OCI-LY1 (cell line): ENCODE measurements at regions not wholly inside any gene's neighbourhood (a gene's known extent, or its start where the extent isn't known, plus 50 kb on each side); places are given as distances from the start of the nearest gene placed in this dataset.

ENCODE experiments used
- H2AFZ ChIP-seq: fragments of 200-600 bp; sonication (generic), shearing (Covaris generic); 2 replicates; pipeline ENCODE4 v1.6.0; 2014; ENCODE audit warnings: antibody characterized with exemption, mild to moderate bottlenecking, low read length
- H3F3A ChIP-seq: fragments of 200-600 bp; sonication (generic), shearing (Covaris generic); 2 replicates; pipeline ENCODE4 v1.6.0; 2014; ENCODE audit warnings: mild to moderate bottlenecking, antibody characterized with exemption, low read length, moderate library complexity; ENCODE audit not compliant: insufficient read depth
- H3K27ac ChIP-seq: fragments of 200-600 bp; sonication (generic); 2 replicates; pipeline ENCODE4 v1.5.1; 2014; ENCODE audit warnings: low read length, mixed run types, mild to moderate bottlenecking, low read depth; ENCODE audit not compliant: poor library complexity, severe bottlenecking
- H3K27me3 ChIP-seq: fragments of 200-600 bp; sonication (generic); 2 replicates; pipeline ENCODE4 v1.6.0; 2014; ENCODE audit warnings: antibody characterized with exemption, mild to moderate bottlenecking, low read length, moderate library complexity; ENCODE audit not compliant: insufficient read depth
- H3K36me3 ChIP-seq: fragments of 200-600 bp; sonication (generic); 2 replicates; pipeline ENCODE4 v1.6.1; 2014; ENCODE audit warnings: mild to moderate bottlenecking, antibody characterized with exemption, low read length, moderate library complexity, mixed read lengths; ENCODE audit not compliant: insufficient read depth
- H3K4me1 ChIP-seq: fragments of 200-600 bp; sonication (generic); 2 replicates; pipeline ENCODE4 v1.5.1; 2014; ENCODE audit warnings: mild to moderate bottlenecking, low read length, moderate library complexity; ENCODE audit not compliant: insufficient read depth, severe bottlenecking
- H3K4me2 ChIP-seq: fragments of 200-600 bp; sonication (generic), shearing (Covaris generic); 2 replicates; pipeline ENCODE4 v1.6.1; 2014; ENCODE audit warnings: low read length
- H3K4me3 ChIP-seq: fragments of 200-600 bp; sonication (generic); 2 replicates; pipeline ENCODE4 v1.5.1; 2014; ENCODE audit warnings: low read length, low read depth, mild to moderate bottlenecking, mixed read lengths; ENCODE audit not compliant: poor library complexity, severe bottlenecking
- H3K79me2 ChIP-seq: fragments of 200-600 bp; shearing (Covaris generic); 2 replicates; pipeline ENCODE4 v1.6.1; 2016; ENCODE audit warnings: mixed run types, low read length, mixed read lengths; ENCODE audit not compliant: insufficient read depth
- H3K9ac ChIP-seq: fragments of 200-600 bp; sonication (generic), shearing (Covaris generic); 2 replicates; pipeline ENCODE4 v1.6.1; 2014; ENCODE audit warnings: mild to moderate bottlenecking, low read length, mixed read lengths
- H3K9me2 ChIP-seq: fragments of 200-600 bp; sonication (generic), shearing (Covaris generic); 2 replicates; pipeline ENCODE4 v1.6.1; 2014; ENCODE audit warnings: low read depth, mild to moderate bottlenecking, low read length, mixed read lengths
- H3K9me3 ChIP-seq: fragments of 200-600 bp; shearing (Covaris generic); 2 replicates; pipeline ENCODE4 v1.6.1; 2014; ENCODE audit warnings: low read length, mixed read lengths
- H4K20me1 ChIP-seq: fragments of 200-600 bp; sonication (generic), shearing (Covaris generic); 2 replicates; pipeline ENCODE4 v1.6.0; 2016; ENCODE audit warnings: mild to moderate bottlenecking, low read length; ENCODE audit not compliant: insufficient read depth
- EZH2 ChIP-seq: fragments of 200-600 bp; sonication (generic), shearing (Covaris generic); IDR thresholded peaks from 2 replicates; pipeline ENCODE4 v1.8.0; 2017; ENCODE audit warnings: borderline replicate concordance, mixed run types, mild to moderate bottlenecking, antibody characterized with exemption, low read length, moderate library complexity, mixed read lengths
- TF ChIP-seq, protein P1 (sequence below): fragments of 200-600 bp; sonication (generic), shearing (Covaris generic); IDR thresholded peaks from 2 replicates; pipeline ENCODE4 v1.5.1; 2017; ENCODE audit warnings: mild to moderate bottlenecking, antibody characterized with exemption, low read length, moderate library complexity, mixed read lengths

DNA sequence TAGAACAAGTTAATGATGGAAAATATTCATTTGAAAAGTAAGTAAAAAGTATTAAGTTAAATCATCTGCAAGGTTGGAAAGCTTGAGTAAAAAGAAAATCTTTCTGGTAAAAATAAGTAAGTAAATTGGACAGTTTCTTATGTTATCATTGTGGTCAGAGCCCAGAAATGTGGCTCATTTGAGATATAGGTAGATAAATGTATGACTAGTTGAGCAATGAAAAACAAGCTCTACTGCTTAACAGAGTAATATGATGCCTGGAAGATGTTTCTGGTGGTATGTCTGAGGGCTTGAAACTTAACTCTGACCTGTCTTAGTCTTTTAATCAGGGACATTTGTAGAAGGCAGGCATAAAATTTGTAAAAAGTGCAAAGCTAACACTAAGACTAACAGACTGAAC lies 444.0 kb downstream of the MFSD1 start:
- Histone ChIP-seq H3K36me3 (no peaks in the 10 kb centered on the region), H3K27ac (no peak overlapping the region), H3K4me3 (no peak overlapping the region), H3F3A (no peaks in the 10 kb centered on the region), H3K4me2 (no peak overlapping the region), H4K20me1 (no peaks in the 10 kb centered on the region), H3K4me1 (no peaks in the 10 kb centered on the region), H3K9ac (no peak overlapping the region), H3K9me3 (no peaks in the 10 kb centered on the region), H2AFZ (no peak overlapping the region), H3K9me2 (no peaks in the 10 kb centered on the region), H3K79me2 (no peaks in the 10 kb centered on the region), H3K27me3 (no peaks in the 10 kb centered on the region)
- TF ChIP-seq, protein P1, sequence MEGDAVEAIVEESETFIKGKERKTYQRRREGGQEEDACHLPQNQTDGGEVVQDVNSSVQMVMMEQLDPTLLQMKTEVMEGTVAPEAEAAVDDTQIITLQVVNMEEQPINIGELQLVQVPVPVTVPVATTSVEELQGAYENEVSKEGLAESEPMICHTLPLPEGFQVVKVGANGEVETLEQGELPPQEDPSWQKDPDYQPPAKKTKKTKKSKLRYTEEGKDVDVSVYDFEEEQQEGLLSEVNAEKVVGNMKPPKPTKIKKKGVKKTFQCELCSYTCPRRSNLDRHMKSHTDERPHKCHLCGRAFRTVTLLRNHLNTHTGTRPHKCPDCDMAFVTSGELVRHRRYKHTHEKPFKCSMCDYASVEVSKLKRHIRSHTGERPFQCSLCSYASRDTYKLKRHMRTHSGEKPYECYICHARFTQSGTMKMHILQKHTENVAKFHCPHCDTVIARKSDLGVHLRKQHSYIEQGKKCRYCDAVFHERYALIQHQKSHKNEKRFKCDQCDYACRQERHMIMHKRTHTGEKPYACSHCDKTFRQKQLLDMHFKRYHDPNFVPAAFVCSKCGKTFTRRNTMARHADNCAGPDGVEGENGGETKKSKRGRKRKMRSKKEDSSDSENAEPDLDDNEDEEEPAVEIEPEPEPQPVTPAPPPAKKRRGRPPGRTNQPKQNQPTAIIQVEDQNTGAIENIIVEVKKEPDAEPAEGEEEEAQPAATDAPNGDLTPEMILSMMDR: no peak
- no peak for TF ChIP-seq EZH2

DNA sequence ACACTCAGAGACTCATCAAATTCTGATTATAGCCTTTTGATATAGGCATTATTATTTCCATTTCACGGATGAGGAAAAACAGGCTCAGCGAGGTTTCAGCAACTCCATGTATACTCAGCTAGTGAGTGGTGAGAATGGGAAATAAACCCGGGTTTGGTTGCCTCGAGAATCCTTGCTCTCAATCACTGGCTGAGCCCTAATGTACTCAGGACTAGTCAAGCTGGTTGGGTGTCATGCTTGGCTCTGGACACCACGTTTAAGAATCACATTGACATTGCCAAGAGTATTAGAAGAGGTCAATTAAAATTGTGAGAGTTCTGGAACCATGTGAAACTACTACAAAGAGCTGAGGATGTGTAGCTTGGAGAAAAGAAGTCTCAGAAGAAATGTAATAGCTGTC lies 444.5 kb downstream of the MFSD1 start:
- H3K4me1 ChIP-seq: no peaks in the 10 kb centered on the region
- no peak overlapping the region for H2AFZ ChIP-seq
- H3K36me3 ChIP-seq: no peaks in the 10 kb centered on the region
- no peaks in the 10 kb centered on the region for H3K9me3 ChIP-seq
- H3K9ac ChIP-seq: no peak overlapping the region
- H3K27ac ChIP-seq: no peak overlapping the region
- no peaks in the 10 kb centered on the region for H3K9me2 ChIP-seq
- no peak overlapping the region for H3K4me3 ChIP-seq
- no peaks in the 10 kb centered on the region for H4K20me1 ChIP-seq
- H3F3A ChIP-seq: no peaks in the 10 kb centered on the region
- no peaks in the 10 kb centered on the region for H3K27me3 ChIP-seq
- H3K4me2 ChIP-seq: no peak overlapping the region
- H3K79me2 ChIP-seq: no peaks in the 10 kb centered on the region
- TF ChIP-seq, protein P1: no peak
- no peak for TF ChIP-seq EZH2

DNA sequence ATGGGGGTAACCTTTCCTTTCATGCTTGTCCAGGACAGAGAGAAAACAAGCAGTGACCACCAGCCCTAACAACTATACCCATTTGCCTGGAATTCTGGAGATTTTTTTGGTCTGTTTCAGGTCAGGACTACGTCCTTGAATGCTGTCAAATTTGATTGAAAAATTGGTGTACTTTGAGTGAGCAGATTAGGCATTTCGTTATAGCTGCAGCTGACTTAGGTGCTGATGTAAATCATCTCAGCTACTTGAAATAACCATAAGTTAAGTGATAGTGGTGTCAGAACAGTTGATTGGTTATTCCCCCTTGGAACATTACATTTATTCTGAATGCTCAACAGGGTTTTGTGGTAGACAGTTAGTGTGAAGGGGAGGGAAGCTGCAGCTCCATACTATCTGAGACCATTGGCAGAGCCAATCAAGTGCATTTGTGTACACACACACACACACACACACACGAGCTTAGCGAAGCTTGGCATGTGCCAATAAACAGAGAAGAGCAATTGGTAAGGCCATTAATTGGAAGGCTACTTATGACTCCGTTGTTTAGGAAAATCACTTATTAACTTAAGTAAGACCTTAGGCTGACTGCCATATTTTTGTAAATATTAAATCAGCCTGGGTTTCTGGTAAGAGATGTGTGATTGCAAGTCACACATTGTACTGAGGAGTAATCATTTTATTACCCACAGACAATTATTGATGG lies 447.8 kb downstream of the MFSD1 start:
- no peaks in the 10 kb centered on the region for H3K79me2 ChIP-seq
- H3K4me1 ChIP-seq: no peaks in the 10 kb centered on the region
- H3K9me2 ChIP-seq: no peaks in the 10 kb centered on the region
- H3K9me3 ChIP-seq: peaks cover 10% of the 10 kb centered on the region
- no peak overlapping the region for H3K4me3 ChIP-seq
- TF ChIP-seq EZH2: no peak
- TF ChIP-seq, protein P1: no peak
- H3K27me3 ChIP-seq: no peaks in the 10 kb centered on the region
- H3K36me3 ChIP-seq: no peaks in the 10 kb centered on the region
- H3K9ac ChIP-seq: no peak overlapping the region
- no peak overlapping the region for H2AFZ ChIP-seq
- H4K20me1 ChIP-seq: no peaks in the 10 kb centered on the region
- no peak overlapping the region for H3K27ac ChIP-seq
- no peak overlapping the region for H3K4me2 ChIP-seq
- H3F3A ChIP-seq: no peaks in the 10 kb centered on the region
